WTC11 (cell line): ENCODE measurements at regions not wholly inside any gene's neighbourhood (a gene's known extent, or its start where the extent isn't known, plus 50 kb on each side); places are given as distances from the start of the nearest gene placed in this dataset.

Experiments used
- ATAC-seq: fragments of 200-7000 bp; cut with Tn5 transposase; 2 replicates; pipeline ENCODE4 v1.10.0; 2021; ENCODE audit warnings: mild to moderate bottlenecking, moderate library complexity
- CTCF ChIA-PET: fragments of 300-600 bp; sonication (Branson Sonifier 250); formaldehyde crosslinking; loops from one replicate; lab custom pipeline; 2021; ENCODE audit warnings: antibody characterized with exemption; lab: Charles Lee
- POLR2A ChIA-PET: fragments of 350-600 bp; sonication (Branson Sonifier 250); formaldehyde crosslinking; loops from one replicate; lab custom pipeline; 2021; ENCODE audit warnings: antibody characterized with exemption; lab: Charles Lee
- DNase-seq: peaks from one replicate; pipeline ENCODE4 v3.0.0; 2021; ENCODE audit warnings: low spot score
- H3K27ac Mint-ChIP-seq: 2 replicates; pipeline ENCODE4 v1.8.0; 2021; ENCODE audit warnings: mixed read lengths
- H3K27me3 Mint-ChIP-seq: 2 replicates; pipeline ENCODE4 v1.8.0; 2021; ENCODE audit warnings: low read depth, mild to moderate bottlenecking, moderate library complexity, mixed read lengths
- H3K36me3 Mint-ChIP-seq: 2 replicates; pipeline ENCODE4 v1.8.0; 2021; ENCODE audit warnings: mixed read lengths
- H3K4me1 Mint-ChIP-seq: 2 replicates; pipeline ENCODE4 v1.8.0; 2022; ENCODE audit warnings: mixed read lengths
- H3K4me3 Mint-ChIP-seq: 2 replicates; pipeline ENCODE4 v1.8.0; 2021; ENCODE audit warnings: mild to moderate bottlenecking, moderate library complexity, mixed read lengths
- H3K9me3 Mint-ChIP-seq: 2 replicates; pipeline ENCODE4 v1.8.0; 2021; ENCODE audit warnings: mixed read lengths
- AFF4 ChIP-seq: sonication (generic); formaldehyde crosslinking; IDR thresholded peaks from 2 replicates; pipeline ENCODE4 v1.8.1; 2023; ENCODE audit warnings: mild to moderate bottlenecking, missing genetic modification reagents, borderline replicate concordance
- AR ChIP-seq: fragments of 250-450 bp; sonication (Bioruptor Pico); IDR thresholded peaks from 2 replicates; pipeline ENCODE4 v1.9.0; 2021; ENCODE audit warnings: mild to moderate bottlenecking
- ATF1 ChIP-seq: sonication (generic); formaldehyde crosslinking; IDR thresholded peaks from 2 replicates; pipeline ENCODE4 v1.8.1; 2023; ENCODE audit warnings: mild to moderate bottlenecking, moderate library complexity, missing genetic modification reagents
- E2F5 ChIP-seq: sonication (generic); formaldehyde crosslinking; IDR thresholded peaks from 2 replicates; pipeline ENCODE4 v1.8.1; 2022; ENCODE audit warnings: mild to moderate bottlenecking, moderate library complexity, missing genetic modification reagents
- ELF4 ChIP-seq: sonication (generic); formaldehyde crosslinking; IDR thresholded peaks from 2 replicates; pipeline ENCODE4 v1.8.1; 2022; ENCODE audit warnings: low read depth, mild to moderate bottlenecking, moderate library complexity, missing genetic modification reagents
- JAZF1 ChIP-seq: fragments of 250-450 bp; sonication (Bioruptor Pico); IDR thresholded peaks from 2 replicates; pipeline ENCODE4 v1.9.0; 2021; ENCODE audit warnings: moderate library complexity, mild to moderate bottlenecking, inconsistent platforms
- JUN ChIP-seq: sonication (generic); formaldehyde crosslinking; IDR thresholded peaks from 2 replicates; pipeline ENCODE4 v1.8.0; 2023; ENCODE audit warnings: mild to moderate bottlenecking, missing genetic modification reagents
- NFYB ChIP-seq: sonication (generic); formaldehyde crosslinking; conservative IDR thresholded peaks from 2 replicates; pipeline ENCODE4 v1.8.0; 2022; ENCODE audit warnings: low read depth, missing genetic modification reagents
- NR3C1 ChIP-seq: sonication (generic); formaldehyde crosslinking; conservative IDR thresholded peaks from 2 replicates; pipeline ENCODE4 v1.8.1; 2023; ENCODE audit warnings: low read depth, mild to moderate bottlenecking, missing genetic modification reagents
- TEAD1 ChIP-seq: sonication (generic); formaldehyde crosslinking; IDR thresholded peaks from 2 replicates; pipeline ENCODE4 v1.8.0; 2022; ENCODE audit warnings: mild to moderate bottlenecking, missing genetic modification reagents
- ZBTB43 ChIP-seq: sonication (generic); formaldehyde crosslinking; IDR thresholded peaks from 2 replicates; pipeline ENCODE4 v1.8.1; 2023; ENCODE audit warnings: mild to moderate bottlenecking, missing genetic modification reagents
- ZNF423 ChIP-seq: fragments of 250-450 bp; sonication (Bioruptor Pico); IDR thresholded peaks from 2 replicates; pipeline ENCODE4 v2.1.2; 2022; ENCODE audit warnings: mild to moderate bottlenecking, moderate library complexity
- TF ChIP-seq, protein P1 (sequence below): fragments of 250-450 bp; sonication (Bioruptor Pico); IDR thresholded peaks from 2 replicates; pipeline ENCODE4 v1.9.0; 2021; ENCODE audit warnings: moderate library complexity, mild to moderate bottlenecking, inconsistent platforms, borderline replicate concordance
- TF ChIP-seq, protein P2 (sequence below): sonication (generic); formaldehyde crosslinking; IDR thresholded peaks from 2 replicates; pipeline ENCODE4 v1.8.1; 2023; ENCODE audit warnings: mild to moderate bottlenecking, missing genetic modification reagents, moderate library complexity
- TF ChIP-seq, protein P3 (sequence below): sonication (generic); formaldehyde crosslinking; IDR thresholded peaks from 2 replicates; pipeline ENCODE4 v1.8.0; 2022; ENCODE audit warnings: missing genetic modification reagents

GRCh38 chr14:40987481-40987880, 619.2 kb upstream of the LRFN5 start:
- no peak overlapping the region for H3K27ac Mint-ChIP-seq
- TF ChIP-seq ZBTB43 (CRISPR knock-in tag) (no peak), TEAD1 (CRISPR knock-in tag) (no peak), ATF1 (CRISPR knock-in tag) (no peak), ELF4 (no peak), AFF4 (CRISPR knock-in tag) (no peak), NFYB (no peak), ZNF423 (CRISPR knock-in tag) (no peak)
- TF ChIP-seq, protein P1, sequence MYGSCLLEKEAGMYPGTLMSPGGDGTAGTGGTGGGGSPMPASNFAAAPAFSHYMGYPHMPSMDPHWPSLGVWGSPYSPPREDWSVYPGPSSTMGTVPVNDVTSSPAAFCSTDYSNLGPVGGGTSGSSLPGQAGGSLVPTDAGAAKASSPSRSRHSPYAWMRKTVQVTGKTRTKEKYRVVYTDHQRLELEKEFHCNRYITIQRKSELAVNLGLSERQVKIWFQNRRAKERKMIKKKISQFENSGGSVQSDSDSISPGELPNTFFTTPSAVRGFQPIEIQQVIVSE, result no peak
- TF ChIP-seq, all 79 proteins: peak for 0
- no peak overlapping the region for H3K4me3 Mint-ChIP-seq
- POLR2A ChIA-PET, result no interaction called here
- peaks cover 10% of the 10 kb centered on the region for H3K4me1 Mint-ChIP-seq
- peaks cover 6% of the 10 kb centered on the region; the same call in 1 of the 2 replicates for H3K36me3 Mint-ChIP-seq
- DNase-seq (no peak), ATAC-seq (no peak)
- CTCF ChIA-PET, result no interaction called here
- H3K27me3 Mint-ChIP-seq, result no peaks in the 10 kb centered on the region
- H3K9me3 Mint-ChIP-seq, result peaks cover 6% of the 10 kb centered on the region

GRCh38 chr14:40986655-40987054, 620.0 kb upstream of the LRFN5 start:
- Mint-ChIP-seq H3K4me3 (no peak overlapping the region), H3K4me1 (peaks cover 10% of the 10 kb centered on the region), H3K9me3 (peaks cover 6% of the 10 kb centered on the region), H3K27ac (no peak overlapping the region), H3K36me3 (peaks cover 4% of the 10 kb centered on the region; the same call in 1 of the 2 replicates), H3K27me3 (no peaks in the 10 kb centered on the region)
- ChIA-PET CTCF (no interaction called here), POLR2A (interaction anchor here (0.7 kb wide), 1 partner anchor 12 kb away, joined by 3 read pairs; no protein-coding TSS in a partner anchor)
- no peak for DNase-seq
- ATAC-seq, result no peak
- no peak for TF ChIP-seq JUN (CRISPR knock-in tag)
- TF ChIP-seq NR3C1 (CRISPR knock-in tag), result no peak
- TF ChIP-seq AR, result no peak
- TF ChIP-seq JAZF1 (CRISPR knock-in tag), result no peak
- TF ChIP-seq, protein P2, sequence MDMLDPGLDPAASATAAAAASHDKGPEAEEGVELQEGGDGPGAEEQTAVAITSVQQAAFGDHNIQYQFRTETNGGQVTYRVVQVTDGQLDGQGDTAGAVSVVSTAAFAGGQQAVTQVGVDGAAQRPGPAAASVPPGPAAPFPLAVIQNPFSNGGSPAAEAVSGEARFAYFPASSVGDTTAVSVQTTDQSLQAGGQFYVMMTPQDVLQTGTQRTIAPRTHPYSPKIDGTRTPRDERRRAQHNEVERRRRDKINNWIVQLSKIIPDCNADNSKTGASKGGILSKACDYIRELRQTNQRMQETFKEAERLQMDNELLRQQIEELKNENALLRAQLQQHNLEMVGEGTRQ, result no peak
- TF ChIP-seq E2F5 (CRISPR knock-in tag), result no peak
- TF ChIP-seq, protein P3, sequence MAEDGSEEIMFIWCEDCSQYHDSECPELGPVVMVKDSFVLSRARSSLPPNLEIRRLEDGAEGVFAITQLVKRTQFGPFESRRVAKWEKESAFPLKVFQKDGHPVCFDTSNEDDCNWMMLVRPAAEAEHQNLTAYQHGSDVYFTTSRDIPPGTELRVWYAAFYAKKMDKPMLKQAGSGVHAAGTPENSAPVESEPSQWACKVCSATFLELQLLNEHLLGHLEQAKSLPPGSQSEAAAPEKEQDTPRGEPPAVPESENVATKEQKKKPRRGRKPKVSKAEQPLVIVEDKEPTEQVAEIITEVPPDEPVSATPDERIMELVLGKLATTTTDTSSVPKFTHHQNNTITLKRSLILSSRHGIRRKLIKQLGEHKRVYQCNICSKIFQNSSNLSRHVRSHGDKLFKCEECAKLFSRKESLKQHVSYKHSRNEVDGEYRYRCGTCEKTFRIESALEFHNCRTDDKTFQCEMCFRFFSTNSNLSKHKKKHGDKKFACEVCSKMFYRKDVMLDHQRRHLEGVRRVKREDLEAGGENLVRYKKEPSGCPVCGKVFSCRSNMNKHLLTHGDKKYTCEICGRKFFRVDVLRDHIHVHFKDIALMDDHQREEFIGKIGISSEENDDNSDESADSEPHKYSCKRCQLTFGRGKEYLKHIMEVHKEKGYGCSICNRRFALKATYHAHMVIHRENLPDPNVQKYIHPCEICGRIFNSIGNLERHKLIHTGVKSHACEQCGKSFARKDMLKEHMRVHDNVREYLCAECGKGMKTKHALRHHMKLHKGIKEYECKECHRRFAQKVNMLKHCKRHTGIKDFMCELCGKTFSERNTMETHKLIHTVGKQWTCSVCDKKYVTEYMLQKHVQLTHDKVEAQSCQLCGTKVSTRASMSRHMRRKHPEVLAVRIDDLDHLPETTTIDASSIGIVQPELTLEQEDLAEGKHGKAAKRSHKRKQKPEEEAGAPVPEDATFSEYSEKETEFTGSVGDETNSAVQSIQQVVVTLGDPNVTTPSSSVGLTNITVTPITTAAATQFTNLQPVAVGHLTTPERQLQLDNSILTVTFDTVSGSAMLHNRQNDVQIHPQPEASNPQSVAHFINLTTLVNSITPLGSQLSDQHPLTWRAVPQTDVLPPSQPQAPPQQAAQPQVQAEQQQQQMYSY (CRISPR knock-in tag), result no peak
- TF ChIP-seq ZBTB43 (CRISPR knock-in tag), result no peak
